Epithelial cell of proximal tubule (primary cell): ENCODE measurements at regions not wholly inside any gene's neighbourhood (a gene's known extent, or its start where the extent isn't known, plus 50 kb on each side); places are given as distances from the start of the nearest gene placed in this dataset.

ENCODE experiments used
- DNase-seq: peaks from one replicate; pipeline ENCODE4 v3.0.0-alpha.2; 2011; ENCODE audit warnings: low read depth
- H3K4me3 ChIP-seq: 2 replicates; pipeline ENCODE4 v1.5.1; 2011; ENCODE audit warnings: low read depth, mild to moderate bottlenecking, low read length
- CTCF ChIP-seq: conservative IDR thresholded peaks from 2 replicates; pipeline ENCODE4 v1.5.1; 2012; ENCODE audit warnings: low read depth, mild to moderate bottlenecking, low read length

GRCh38 chr2:239514754-239515530, 114.1 kb upstream of the HDAC4 start:
- TF ChIP-seq CTCF: no peak
- H3K4me3 ChIP-seq: no peak overlapping the region
- no peak for DNase-seq

GRCh38 chr2:239512054-239512453, 111.2 kb upstream of the HDAC4 start:
- TF ChIP-seq CTCF: no peak
- no peak for DNase-seq
- no peak overlapping the region for H3K4me3 ChIP-seq

DNA sequence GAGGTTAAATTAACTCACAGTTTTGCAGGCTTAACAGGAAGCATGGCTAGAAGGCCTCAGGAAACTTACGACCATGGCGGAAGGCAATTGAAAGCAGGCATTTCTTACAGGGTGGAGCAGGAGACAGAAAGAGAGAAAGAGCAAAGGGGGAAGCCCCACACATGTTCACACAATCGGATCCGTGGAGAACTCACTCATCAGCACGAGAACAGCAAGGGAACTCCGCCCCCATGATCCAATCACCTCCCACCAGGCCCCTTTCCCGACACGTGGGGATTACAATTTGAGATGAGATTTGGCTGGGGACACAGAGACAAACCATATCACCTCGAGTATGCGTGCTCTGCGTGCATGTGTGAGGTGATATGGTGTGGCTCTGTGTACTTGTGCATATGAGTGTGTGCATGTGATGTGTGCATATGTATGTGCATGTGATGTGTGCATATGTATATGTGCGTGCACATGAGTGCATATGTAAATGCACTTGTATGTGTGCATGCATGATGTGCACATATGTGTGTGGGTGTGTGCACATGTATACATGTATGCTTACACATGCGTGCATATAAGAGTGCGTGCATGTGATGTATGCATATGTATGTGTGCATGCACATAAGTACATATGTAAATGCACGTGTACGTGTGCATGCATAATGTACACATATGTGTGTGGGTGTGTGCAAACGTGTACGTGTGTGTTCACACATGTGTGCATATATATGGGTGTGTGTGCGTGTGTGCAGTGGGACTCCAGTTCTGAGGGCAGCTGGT, 108.7 kb upstream of the HDAC4 start:
- no peak overlapping the region for H3K4me3 ChIP-seq
- no peak for DNase-seq
- no peak for TF ChIP-seq CTCF

- TF ChIP-seq CTCF: no peak
- no peak overlapping the region for H3K4me3 ChIP-seq
- DNase-seq: no peak
Measured at GRCh38 chr2:239508261-239508660, 107.4 kb upstream of the HDAC4 start.

DNA sequence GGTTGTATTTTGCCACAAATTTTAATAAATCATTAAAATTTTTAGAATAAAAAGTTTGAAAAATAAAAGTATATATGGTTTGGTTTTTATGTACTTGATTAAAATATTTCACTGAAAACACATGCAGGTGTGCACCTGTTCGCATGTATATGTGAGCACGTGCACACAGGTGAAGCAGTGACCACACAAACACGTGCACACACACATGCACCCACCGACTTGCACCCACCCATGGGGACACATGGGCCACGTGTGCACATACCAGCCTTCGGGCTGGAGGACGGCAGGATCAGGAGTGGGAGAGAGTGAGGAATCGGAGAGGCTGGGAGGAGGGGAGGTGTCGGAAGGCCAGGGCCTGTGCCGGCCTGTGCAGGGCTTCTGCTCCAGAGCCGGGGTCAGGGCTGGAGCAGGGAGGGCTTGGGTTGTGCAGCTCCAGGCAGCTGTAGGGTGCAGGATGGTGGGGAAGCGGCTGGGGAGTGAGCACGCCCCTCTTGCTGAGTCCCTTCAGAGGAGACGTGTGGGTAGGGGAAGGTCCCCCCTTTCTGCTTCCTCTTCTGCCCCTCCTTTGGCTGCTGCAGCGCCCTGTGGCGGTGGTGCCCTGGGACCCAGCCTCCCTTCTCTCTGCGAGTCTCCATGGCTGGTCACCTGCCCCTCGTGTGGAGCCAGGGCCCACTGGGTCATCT, 106.9 kb upstream of the HDAC4 start:
- no peak for TF ChIP-seq CTCF
- DNase-seq: no peak
- H3K4me3 ChIP-seq: no peak overlapping the region

DNA sequence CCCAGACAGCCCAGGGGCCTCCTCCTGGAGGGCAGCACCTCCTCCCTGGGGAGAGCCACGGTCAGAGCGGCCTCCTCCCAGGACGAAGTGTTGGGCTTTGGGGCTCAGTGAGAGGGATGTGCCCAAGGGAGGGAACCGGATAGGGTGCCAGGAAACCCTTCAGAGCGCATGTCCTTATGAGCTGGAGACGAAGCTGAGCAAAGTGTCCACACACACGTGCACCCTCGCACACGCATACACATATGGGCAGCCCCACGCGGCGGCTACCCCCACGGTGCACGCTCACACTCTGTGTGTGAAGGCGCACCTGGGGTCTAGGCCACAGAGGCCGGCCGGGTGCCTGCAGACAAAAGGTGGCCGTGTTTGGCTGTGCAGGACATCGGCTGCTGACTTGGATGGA, 106.1 kb upstream of the HDAC4 start:
- no peak overlapping the region for H3K4me3 ChIP-seq
- TF ChIP-seq CTCF: no peak
- no peak for DNase-seq
